HG02884 (cell line): ENCODE measurements at regions not wholly inside any gene's neighbourhood (a gene's known extent, or its start where the extent isn't known, plus 50 kb on each side); places are given as distances from the start of the nearest gene placed in this dataset.

Experiments used
- ATAC-seq: cut with Tn5 transposase; IDR thresholded peaks from one replicate; pipeline ENCODE4 v1.9.1; 2021; ENCODE audit warnings: mild to moderate bottlenecking, moderate library complexity; ENCODE audit not compliant: unreplicated experiment

DNA sequence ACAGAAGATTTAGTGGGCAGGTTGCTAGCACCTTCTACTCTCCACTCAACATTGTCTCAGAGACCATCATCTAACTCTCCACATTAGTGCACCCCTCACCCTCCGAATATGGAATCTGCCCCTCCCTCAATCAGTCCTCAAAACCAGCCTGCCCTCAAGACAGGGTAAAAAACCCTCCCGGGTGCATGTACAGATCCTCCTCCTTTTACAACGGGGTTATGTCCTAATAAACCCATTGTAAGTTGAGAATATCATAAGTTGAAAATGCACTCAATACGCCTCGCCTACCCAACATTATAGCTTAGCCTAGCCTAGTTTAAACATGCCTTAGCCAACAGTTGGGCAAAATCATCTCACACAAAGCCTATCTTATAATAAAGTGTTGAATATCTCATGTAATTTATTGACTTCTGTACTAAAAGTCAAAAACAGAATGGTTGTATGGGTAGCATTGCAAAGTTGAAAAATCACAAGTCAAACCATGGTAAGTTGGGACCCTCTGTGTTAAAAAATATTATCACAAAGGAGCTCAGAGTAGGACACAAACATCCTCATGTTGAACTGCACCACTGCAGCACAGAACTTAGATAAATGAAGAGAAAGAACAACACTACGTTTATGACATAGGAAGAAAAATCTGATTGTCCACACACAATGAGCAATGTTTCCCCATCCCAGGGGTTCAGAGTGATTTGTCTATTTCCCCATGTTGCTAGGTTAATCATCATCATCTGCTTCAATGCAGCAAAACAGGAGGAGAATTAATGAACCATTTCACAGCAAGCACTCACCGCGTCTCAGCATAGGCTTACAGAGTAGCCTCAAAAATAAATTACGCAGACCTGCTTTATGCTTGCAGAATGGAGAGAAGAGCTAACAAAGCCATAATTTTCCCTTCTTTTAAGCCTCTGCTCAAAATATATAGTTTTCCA lies 184.1 kb upstream of the ARL4C start:
- ATAC-seq = no peak

DNA sequence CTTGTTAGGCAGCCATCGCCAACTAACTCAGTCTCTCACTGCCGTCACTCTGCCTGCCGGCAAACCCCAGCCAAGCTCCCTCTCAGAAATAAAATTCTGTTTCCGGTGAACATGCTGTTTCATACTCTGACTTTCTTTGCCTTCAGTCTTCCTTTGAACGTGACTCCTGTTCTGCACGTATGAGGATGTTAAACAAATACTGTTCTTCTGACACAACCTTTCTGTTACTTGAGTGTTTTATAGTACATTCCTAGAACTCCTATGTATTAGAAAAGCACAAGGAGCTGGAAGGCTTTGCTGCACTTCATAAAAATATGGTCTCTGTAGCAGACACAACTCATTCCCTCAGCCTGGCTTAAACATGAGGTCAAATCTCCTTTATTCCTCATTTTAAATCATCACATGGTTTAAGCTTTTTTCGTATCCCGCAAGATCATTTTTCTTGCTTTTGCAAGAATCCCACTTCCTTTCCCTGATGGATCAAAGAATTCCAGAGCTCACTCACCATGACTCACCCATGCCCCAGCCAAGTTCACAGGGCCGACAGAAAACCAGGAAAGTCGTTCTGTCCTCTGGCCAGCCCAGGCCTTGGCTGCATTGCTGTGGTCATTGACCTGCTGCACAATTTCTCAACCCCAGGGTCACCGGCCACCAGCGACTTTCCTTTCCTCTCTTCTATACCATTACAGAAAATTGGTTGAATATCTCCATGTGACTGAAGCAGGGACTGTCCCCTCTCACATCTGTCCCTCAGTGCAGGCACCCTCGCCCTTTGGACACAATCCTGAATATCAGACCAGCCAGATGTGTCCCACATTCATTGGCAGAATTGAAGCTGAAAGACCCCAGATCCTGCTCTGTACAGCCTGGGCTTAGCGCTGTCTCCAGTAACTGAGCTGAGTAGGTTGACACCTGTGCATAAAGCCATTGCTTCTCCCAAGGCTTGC lies 183.1 kb upstream of the ARL4C start:
- ATAC-seq = no peak

DNA sequence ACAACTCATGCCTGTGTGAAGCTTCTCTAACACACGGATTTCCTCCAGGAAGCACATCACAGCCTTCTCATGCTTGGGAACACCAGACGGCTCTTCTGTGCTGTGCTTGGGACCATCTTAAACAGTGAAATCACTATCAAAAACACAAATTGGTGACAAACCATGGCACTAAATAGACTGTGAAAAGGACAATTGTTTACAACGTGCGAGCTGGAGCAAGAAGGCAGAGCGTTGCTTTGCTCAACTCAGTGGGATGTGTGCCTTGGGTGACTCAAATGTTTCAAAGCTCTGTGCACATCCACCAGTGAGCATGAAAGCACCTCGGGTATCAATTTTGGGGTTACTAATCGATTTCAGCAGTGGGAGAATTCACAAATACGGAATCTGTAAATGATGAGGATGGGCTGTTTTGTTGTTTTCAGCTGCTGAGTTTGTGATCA lies 182.4 kb upstream of the ARL4C start:
- no peak for ATAC-seq

DNA sequence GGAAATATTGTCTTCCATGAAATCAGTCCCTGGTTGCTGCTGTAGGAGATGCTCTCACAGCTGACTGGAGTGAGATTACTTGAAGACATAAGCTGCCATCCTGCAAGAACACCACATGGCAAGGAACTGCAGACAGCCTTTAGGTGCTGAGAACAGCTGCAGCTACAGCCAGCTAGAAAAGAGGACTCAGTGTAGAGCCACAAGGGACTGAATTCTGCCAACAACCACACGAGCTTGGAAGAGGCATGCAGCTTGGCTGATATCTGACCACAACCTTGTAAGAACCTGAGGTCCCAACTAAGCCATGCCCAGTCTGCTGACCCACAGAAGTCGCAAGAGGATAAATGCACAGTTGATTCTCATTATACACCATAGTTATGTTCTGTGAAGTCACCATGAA lies 181.8 kb upstream of the ARL4C start:
- ATAC-seq = no peak

DNA sequence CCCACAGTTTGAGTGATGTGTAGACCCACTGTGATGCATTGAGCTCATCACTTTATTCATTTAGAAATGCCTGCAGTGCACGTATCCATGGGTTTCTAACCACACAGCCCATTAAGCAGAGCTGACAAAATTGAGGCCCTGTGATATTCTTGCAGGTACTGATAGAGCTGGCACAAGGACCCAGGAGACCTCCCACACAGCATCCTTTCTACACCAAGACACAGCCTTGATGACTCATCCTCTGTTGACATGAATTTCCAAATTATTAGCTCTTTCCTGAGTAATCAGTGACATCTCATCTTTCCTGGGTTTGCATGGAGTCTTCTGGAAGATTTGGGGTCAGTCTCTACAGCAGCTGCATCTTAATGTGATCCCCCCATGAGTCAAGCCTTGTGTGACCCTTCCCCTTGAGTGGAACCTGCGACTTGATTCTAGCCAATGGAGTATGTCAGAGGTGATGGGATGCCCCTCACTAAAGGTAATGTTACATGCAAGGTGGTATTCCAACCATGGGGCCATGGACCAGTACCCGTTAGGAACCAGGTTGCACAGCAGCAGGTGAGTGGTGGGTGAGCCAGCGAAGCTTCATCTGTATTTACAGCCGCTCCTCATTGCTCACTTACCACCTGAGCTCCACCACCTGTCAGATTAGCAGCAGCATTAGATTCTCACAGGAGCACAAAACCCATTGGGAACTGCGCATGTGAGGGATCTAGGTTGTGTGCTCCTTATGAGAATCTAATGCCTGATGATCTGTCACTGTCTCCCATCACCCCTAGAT lies 181.1 kb upstream of the ARL4C start:
- ATAC-seq = no peak

DNA sequence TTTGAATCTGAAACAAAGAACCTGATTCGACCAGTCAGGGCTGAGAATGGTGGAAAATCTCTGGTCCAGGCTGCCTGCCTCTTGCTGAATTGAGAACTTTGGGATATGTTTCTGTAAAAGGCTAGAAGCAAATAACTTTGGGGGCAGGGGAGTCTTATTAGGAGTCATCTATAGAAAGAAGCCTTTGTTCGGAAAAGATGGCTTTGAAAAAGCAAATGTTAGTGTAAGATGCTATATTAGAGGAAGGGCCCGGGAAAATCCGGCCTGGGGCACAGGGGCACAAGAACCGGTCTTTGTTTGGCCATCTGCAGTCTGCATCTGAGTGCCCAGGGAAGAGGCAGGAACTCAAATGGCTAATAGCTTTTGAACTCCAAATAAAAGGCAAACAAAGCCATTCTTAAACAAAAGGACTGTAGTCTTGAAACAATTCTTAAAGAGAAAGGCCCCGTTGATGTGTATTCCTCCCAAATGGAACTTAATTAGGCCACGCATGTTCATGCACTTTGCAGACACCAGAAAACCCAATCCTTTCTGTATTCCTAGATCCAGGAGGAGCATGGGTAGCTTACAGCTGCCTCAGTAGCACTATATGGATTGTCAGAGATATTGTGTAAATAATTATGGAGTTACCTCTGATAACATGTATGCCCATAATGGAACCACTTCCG lies 180.0 kb upstream of the ARL4C start:
- no peak for ATAC-seq

DNA sequence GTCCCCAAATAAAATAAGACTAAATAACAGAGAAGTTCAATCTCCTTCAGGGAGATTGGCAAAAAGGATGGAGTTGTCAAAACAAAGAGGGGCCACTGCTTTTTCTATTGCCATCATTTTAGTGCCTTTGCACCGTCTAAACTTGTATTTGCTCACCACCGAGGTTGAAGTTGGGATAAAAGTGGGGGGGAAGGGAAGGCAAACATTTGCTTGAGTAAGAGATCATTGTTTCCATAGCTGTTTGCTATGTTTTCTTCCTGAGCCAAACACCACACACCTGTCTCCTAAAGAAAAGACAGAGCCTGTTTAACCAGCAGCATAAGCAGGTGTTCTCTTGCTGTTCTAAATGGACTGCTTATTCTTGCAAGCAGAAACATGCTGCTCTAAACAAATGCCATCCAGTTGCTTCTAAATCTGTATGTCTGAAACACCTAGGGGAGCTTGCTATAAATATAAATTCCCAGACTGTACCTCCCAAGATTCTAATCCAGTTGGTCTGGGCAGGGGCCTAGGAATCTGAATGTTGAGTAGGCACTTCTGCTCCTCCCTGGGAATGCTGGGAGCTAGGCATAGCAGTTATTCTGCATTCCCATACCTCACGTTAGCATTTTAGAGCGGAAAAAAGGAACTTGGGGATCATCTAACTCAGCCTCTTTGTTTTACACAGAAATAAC lies 179.4 kb upstream of the ARL4C start:
- no peak for ATAC-seq

DNA sequence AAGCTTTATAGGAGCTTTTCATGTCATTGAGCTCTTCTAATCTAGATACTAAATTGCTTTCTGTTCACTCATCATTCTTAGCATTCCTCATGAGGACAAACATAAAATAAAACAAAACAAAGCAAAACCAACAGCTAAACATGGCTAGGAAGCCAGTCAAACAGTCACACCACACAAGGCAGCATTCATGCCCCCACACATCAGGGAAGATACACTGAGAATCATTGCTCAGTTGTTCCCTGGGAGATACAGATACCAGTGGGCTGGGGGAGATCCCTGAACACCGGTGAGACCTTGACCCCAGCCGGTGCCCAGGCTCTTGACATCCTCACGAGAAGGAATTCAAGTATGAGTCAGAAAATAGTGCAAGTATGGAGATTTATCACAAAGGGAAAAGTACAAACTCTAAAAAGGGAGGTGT lies 177.9 kb upstream of the ARL4C start:
- ATAC-seq = no peak

DNA sequence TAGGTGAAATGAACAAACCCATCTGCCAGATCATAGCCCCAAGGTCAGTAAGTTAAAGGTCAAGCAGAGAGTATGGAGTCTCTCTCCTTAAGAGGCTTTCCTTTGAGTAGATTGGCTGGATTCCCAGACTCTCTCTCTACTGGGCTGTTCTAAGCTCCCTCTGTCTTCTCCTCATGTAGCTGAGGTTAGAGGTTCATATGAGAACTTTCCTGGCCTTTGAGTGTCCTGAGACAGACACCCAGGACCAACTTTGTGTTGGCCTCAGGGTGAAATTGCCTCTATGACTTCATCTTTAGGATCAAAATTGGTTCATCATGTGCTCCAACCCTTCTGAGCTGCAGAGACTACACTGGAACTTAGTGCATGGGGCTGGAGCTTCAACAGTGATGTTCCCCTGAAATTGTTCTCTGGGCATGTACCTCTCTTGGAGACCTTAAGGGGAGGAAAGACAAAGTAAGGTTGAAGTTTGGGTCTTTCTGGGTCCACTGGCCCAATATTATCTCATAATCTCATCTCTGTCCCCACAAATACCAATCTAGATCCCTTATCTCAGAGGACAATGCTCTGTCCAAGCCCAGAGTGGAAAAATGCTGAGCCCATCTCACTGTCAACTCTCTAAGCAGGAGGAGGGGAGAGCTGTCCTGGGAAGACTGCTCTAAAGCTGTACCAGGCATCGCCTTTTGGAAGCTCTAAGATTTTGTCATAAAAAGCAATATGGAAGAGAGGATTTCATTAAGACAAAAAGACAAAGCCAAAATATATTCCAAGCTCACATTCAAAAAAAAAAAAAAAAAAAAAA lies 177.3 kb upstream of the ARL4C start:
- no peak for ATAC-seq

DNA sequence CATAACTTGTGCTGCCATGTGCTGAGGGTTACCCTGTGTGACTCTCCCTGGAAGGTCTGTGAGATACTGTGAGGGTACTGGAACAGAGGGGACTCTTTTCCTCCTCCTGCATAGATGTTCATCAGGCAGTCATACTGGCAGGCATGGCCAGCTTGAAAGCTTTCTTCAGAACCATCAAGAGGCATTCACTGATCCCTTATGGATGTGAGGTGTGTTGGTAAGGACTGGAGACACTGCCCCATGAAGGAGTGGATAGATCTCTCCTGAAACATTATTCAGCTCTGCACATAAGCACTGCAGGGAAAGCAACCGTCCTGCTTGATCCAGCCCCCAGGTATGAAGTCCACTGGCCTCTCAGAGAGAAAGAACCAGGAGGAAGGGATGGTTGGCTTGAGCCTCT lies 176.6 kb upstream of the ARL4C start:
- no peak for ATAC-seq

DNA sequence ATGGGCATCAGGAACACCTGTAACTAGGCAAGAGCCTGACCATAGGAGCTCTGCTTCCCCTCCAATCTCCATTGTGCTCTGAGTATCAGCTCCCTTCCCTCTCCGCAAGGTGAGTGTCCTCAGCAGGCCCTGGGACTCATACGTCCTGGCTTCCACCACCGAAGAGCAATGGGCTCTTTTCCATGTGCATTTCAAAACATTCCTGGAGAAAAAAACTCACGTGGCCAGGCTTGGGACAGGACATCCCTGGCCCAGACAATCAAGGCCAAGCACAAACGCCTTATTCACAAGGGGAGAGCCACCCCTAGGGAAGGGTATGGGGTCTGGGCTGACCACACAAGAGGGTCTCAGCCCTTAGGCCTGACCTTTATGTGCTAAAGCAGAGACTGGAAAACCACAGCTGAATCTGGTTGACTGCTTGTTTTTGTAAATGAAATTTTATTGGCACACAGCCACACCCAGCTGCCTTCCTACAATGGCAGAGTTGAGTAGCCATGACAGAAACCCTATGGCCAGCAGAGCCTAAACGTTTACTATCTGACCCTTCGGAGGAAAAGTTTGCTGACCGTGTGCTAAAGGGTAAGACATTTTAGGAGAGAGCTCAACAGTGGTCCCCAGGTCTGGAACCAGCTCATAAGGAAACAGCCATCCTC lies 175.7 kb upstream of the ARL4C start:
- no peak for ATAC-seq

DNA sequence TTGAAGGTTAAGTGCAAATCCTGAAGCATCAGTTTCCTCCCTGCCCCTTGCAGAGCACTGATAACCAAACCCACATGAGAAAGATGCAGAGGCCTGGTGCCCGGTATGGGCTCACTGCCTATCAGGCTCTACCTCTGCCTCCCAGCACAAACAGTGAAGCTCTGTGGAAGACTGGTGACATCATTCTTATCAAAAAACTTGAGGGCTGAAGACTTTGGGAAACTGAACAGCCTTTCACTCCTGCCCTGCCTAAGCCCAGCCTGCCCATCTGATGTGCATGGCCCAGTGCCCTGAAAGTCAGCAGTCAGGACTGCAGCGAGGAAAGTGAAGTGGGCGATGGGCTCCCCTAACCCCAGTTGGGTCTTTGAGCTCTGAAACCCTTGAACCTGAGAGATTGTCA lies 174.8 kb upstream of the ARL4C start:
- no peak for ATAC-seq

DNA sequence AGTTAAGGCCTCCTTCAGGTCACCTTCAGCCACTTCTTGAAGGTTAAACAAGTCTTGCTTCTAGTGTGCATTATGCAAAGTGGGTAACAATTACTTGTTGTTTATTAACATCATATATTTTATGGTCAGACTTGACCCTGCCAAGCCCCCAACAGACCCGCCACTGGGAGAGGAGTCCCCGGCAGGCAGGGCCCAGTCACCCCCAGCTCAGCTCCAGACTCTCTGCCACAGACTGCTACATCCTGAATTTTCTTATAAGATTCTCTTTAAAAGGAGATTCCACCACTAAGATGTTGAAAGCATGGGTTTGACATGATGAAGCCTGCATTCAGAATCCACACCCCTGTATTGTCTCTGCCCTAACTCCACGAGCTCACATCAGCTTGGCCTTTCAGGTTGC lies 174.3 kb upstream of the ARL4C start:
- no peak for ATAC-seq

DNA sequence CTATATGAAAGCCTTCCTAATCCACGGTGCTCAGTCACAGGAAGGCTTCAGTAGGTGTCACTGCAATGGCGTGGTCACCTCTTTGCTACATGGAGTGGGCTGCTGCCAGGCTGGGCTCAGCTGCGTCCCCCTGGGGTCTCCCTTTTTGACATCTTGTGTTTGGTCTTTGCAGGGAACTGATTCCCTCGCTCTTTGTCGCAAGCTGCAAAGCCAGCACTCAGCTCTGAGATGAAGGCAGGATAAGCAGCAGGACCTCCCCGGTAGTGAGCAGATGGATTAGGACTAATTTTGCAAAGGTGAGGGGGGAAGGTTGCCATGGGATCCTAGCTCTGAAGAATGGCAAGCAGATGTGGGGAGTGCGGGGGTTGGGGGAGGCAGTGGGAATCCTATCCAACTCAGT lies 173.9 kb upstream of the ARL4C start:
- no peak for ATAC-seq

DNA sequence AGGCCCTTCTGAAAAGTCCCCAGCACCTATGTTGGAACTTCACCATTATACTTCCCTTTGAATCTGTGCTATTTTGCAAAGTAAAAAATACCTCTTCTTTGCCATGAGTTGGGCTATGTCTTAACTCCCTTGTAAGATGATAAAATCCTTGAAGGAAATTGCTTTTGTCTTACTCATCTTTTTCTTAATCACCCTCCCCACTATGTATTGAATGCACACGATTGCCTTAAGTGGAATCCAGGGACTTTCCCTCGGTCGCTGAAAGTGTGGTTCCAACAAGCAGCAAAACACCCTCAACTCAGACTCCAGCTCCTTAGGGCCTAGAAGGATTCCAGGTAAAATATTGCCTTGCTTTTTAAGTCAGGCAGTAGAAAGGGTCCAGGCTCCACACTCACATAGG lies 173.2 kb upstream of the ARL4C start:
- ATAC-seq = no peak

DNA sequence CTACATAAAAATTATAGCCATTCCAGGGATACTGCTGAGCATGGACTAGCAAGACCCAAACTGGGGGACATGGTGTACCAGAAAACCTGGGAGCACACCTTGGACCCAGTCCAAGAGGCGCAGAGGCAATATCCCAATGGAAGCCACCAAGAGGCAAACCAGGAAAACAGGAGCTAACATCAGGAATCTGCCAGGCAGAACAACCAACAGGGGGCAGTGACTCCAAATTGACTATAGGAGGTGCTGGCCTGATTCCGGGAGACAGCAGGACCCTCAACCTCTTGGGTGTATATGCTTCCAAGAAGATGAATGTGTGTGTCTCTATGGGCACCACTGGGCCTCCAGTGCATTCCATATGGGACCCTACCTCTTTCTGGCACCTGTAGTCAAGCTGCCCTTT lies 172.7 kb upstream of the ARL4C start:
- ATAC-seq = no peak

DNA sequence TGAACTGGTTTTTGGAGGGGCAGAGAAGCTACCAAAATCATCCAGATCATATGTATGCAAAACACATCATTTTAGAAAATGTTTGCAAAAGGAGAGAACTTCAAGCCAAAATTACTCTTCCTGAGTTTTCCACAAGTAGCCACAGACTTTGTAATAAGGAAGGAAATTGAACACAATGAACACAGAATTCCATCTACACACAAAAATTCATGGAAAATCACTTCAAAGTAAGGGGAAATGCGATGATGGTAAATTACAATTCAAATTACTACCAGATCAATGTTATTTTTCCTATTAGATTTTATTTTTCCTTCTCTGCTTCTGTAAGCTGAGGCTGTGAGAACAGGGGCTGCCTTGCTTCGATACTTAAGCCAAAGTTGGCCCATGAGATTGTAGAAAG lies 172.1 kb upstream of the ARL4C start:
- ATAC-seq = no peak

DNA sequence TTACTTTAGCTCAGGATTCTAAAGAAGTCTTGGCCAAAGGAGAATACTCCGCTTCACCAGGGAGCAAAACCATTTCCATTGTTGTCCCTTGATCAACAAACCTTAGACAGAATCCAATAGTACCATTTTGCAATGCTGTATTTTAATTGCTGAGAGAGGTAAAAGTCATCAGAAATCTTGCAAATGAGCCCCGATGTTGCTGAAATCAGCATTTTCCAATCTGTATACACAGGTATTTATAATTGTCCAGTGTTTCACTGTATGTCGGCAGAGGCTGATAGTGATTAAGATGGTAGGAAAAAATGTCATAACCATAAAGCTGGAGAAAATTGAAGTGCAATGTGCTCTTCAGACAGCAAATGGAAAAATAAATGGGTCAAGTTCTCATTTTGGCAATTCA lies 170.0 kb upstream of the ARL4C start:
- no peak for ATAC-seq

DNA sequence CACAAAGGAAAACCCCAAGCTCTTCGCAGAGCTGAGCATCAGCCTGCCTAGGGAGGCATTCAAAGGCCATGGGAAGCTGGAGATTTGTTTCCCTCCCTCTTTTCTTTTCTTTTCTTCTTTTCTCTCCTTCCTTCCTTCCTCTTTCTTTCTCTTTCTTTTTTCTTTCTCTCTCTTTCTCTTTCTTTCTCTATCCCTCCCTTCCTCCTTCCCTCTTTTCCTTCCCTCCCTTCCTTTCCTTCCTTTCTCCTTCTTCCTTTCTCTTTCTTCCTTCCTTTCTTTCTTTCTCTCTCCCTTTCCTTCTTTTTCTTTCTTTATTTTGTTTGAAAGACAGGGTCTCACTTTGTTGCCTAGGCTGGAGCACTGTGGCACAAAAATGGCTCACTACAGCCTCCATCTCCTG lies 168.4 kb upstream of the ARL4C start:
- no peak for ATAC-seq
